WTC11 (cell line): ENCODE measurements at regions not wholly inside any gene's neighbourhood (a gene's known extent, or its start where the extent isn't known, plus 50 kb on each side); places are given as distances from the start of the nearest gene placed in this dataset.

Experiments
- ATAC-seq: fragments of 200-7000 bp; cut with Tn5 transposase; 2 replicates; pipeline ENCODE4 v1.10.0; 2021; ENCODE audit warnings: mild to moderate bottlenecking, moderate library complexity
- CTCF ChIA-PET: fragments of 300-600 bp; sonication (Branson Sonifier 250); formaldehyde crosslinking; loops from one replicate; lab custom pipeline; 2021; ENCODE audit warnings: antibody characterized with exemption; lab: Charles Lee
- POLR2A ChIA-PET: fragments of 350-600 bp; sonication (Branson Sonifier 250); formaldehyde crosslinking; loops from one replicate; lab custom pipeline; 2021; ENCODE audit warnings: antibody characterized with exemption; lab: Charles Lee
- DNase-seq: peaks from one replicate; pipeline ENCODE4 v3.0.0; 2021; ENCODE audit warnings: low spot score
- H3K27ac Mint-ChIP-seq: 2 replicates; pipeline ENCODE4 v1.8.0; 2021; ENCODE audit warnings: mixed read lengths
- H3K27me3 Mint-ChIP-seq: 2 replicates; pipeline ENCODE4 v1.8.0; 2021; ENCODE audit warnings: low read depth, mild to moderate bottlenecking, moderate library complexity, mixed read lengths
- H3K36me3 Mint-ChIP-seq: 2 replicates; pipeline ENCODE4 v1.8.0; 2021; ENCODE audit warnings: mixed read lengths
- H3K4me1 Mint-ChIP-seq: 2 replicates; pipeline ENCODE4 v1.8.0; 2022; ENCODE audit warnings: mixed read lengths
- H3K4me3 Mint-ChIP-seq: 2 replicates; pipeline ENCODE4 v1.8.0; 2021; ENCODE audit warnings: mild to moderate bottlenecking, moderate library complexity, mixed read lengths
- H3K9me3 Mint-ChIP-seq: 2 replicates; pipeline ENCODE4 v1.8.0; 2021; ENCODE audit warnings: mixed read lengths
- AFF4 ChIP-seq: sonication (generic); formaldehyde crosslinking; IDR thresholded peaks from 2 replicates; pipeline ENCODE4 v1.8.1; 2023; ENCODE audit warnings: mild to moderate bottlenecking, missing genetic modification reagents, borderline replicate concordance
- ATF1 ChIP-seq: sonication (generic); formaldehyde crosslinking; IDR thresholded peaks from 2 replicates; pipeline ENCODE4 v1.8.1; 2023; ENCODE audit warnings: mild to moderate bottlenecking, moderate library complexity, missing genetic modification reagents
- EMX1 ChIP-seq: fragments of 250-450 bp; sonication (Bioruptor Pico); IDR thresholded peaks from 2 replicates; pipeline ENCODE4 v1.8.0; 2021; ENCODE audit warnings: mild to moderate bottlenecking
- FOXJ3 ChIP-seq: sonication (generic); formaldehyde crosslinking; IDR thresholded peaks from 2 replicates; pipeline ENCODE4 v1.9.0; 2021; ENCODE audit warnings: missing genetic modification reagents, mild to moderate bottlenecking, borderline replicate concordance
- FOXP1 ChIP-seq: sonication (generic); formaldehyde crosslinking; IDR thresholded peaks from 2 replicates; pipeline ENCODE4 v1.8.0; 2022; ENCODE audit warnings: missing genetic modification reagents, mild to moderate bottlenecking, moderate library complexity, borderline replicate concordance
- HMGXB4 ChIP-seq: sonication (generic); formaldehyde crosslinking; IDR thresholded peaks from 2 replicates; pipeline ENCODE4 v1.8.1; 2023; ENCODE audit warnings: mild to moderate bottlenecking, moderate library complexity, missing genetic modification reagents
- IRF2 ChIP-seq: sonication (generic); formaldehyde crosslinking; IDR thresholded peaks from 2 replicates; pipeline ENCODE4 v1.8.0; 2022; ENCODE audit warnings: low read depth, missing genetic modification reagents, borderline replicate concordance
- KAT7 ChIP-seq: sonication (generic); formaldehyde crosslinking; IDR thresholded peaks from 2 replicates; pipeline ENCODE4 v1.8.1; 2023; ENCODE audit warnings: missing genetic modification reagents, mild to moderate bottlenecking, borderline replicate concordance
- MLX ChIP-seq: sonication (generic); formaldehyde crosslinking; IDR thresholded peaks from 2 replicates; pipeline ENCODE4 v1.8.1; 2023; ENCODE audit warnings: mild to moderate bottlenecking, missing genetic modification reagents, moderate library complexity
- NFATC4 ChIP-seq: fragments of 250-450 bp; sonication (Bioruptor Pico); IDR thresholded peaks from 2 replicates; pipeline ENCODE4 v1.9.0; 2021; ENCODE audit warnings: mild to moderate bottlenecking
- PRRX2 ChIP-seq: fragments of 250-450 bp; sonication (Bioruptor Pico); IDR thresholded peaks from 2 replicates; pipeline ENCODE4 v1.8.0; 2021; ENCODE audit warnings: mild to moderate bottlenecking
- RELA ChIP-seq: sonication (generic); formaldehyde crosslinking; IDR thresholded peaks from 2 replicates; pipeline ENCODE4 v1.8.1; 2022; ENCODE audit warnings: missing genetic modification reagents, mild to moderate bottlenecking, borderline replicate concordance
- TEAD1 ChIP-seq: sonication (generic); formaldehyde crosslinking; IDR thresholded peaks from 2 replicates; pipeline ENCODE4 v1.8.0; 2022; ENCODE audit warnings: mild to moderate bottlenecking, missing genetic modification reagents
- TEAD4 ChIP-seq: sonication (generic); formaldehyde crosslinking; IDR thresholded peaks from 2 replicates; pipeline ENCODE4 v1.8.0; 2022; ENCODE audit warnings: mild to moderate bottlenecking, missing genetic modification reagents
- TP53 ChIP-seq: sonication (generic); formaldehyde crosslinking; IDR thresholded peaks from 2 replicates; pipeline ENCODE4 v1.8.1; 2023; ENCODE audit warnings: mild to moderate bottlenecking, missing genetic modification reagents
- ZNF138 ChIP-seq: sonication (generic); formaldehyde crosslinking; conservative IDR thresholded peaks from 2 replicates; pipeline ENCODE4 v1.8.1; 2022; ENCODE audit warnings: mild to moderate bottlenecking, moderate library complexity, missing genetic modification reagents
- ZNF317 ChIP-seq: sonication (generic); formaldehyde crosslinking; IDR thresholded peaks from 2 replicates; pipeline ENCODE4 v1.8.1; 2023; ENCODE audit warnings: low read depth, mild to moderate bottlenecking, moderate library complexity, missing genetic modification reagents, borderline replicate concordance
- ZNF416 ChIP-seq: fragments of 250-450 bp; sonication (Bioruptor Pico); IDR thresholded peaks from 2 replicates; pipeline ENCODE4 v1.9.0; 2021; ENCODE audit warnings: mild to moderate bottlenecking, inconsistent platforms
- ZNF671 ChIP-seq: fragments of 250-450 bp; sonication (Bioruptor Pico); IDR thresholded peaks from 2 replicates; pipeline ENCODE4 v1.8.0; 2021; ENCODE audit warnings: mild to moderate bottlenecking
- TF ChIP-seq, protein P1 (sequence below): fragments of 250-450 bp; sonication (Bioruptor Pico); IDR thresholded peaks from 2 replicates; pipeline ENCODE4 v2.1.2; 2022; ENCODE audit warnings: mild to moderate bottlenecking, moderate library complexity

- ATAC-seq (no peak), DNase-seq (no peak)
- ChIA-PET CTCF (interaction anchor here (0.8 to 3.7 kb wide), 3 partner anchors 9 to 156 kb away, joined by 3 to 73 read pairs (median 4); partner anchors contain the start of gene ARRDC3), POLR2A (interaction anchor here (1.2 kb wide), 1 partner anchor 154 kb away, joined by 4 read pairs; the partner anchor contains the start of gene ARRDC3)
- TF ChIP-seq TEAD1 (CRISPR knock-in tag) (no peak), FOXP1 (CRISPR knock-in tag) (no peak), MLX (CRISPR knock-in tag) (no peak), TP53 (CRISPR knock-in tag) (no peak), HMGXB4 (no peak), IRF2 (CRISPR knock-in tag) (no peak)
- Mint-ChIP-seq H3K36me3 (peaks cover 9% of the 10 kb centered on the region; the same call in 1 of the 2 replicates), H3K27me3 (no peaks in the 10 kb centered on the region; the same call in 1 of the 2 replicates), H3K27ac (no peak overlapping the region), H3K4me3 (no peak overlapping the region), H3K9me3 (peaks cover 19% of the 10 kb centered on the region), H3K4me1 (peaks cover 7% of the 10 kb centered on the region)
Observed at GRCh38 chr5:91229031-91229727, 153.9 kb downstream of the ARRDC3 start.

GRCh38 chr5:91228188-91228587 lies 154.9 kb downstream of the ARRDC3 start:
- POLR2A ChIA-PET = no interaction called here
- H3K9me3 Mint-ChIP-seq = peaks cover 19% of the 10 kb centered on the region
- no peaks in the 10 kb centered on the region; the same call in 1 of the 2 replicates for H3K27me3 Mint-ChIP-seq
- TF ChIP-seq AFF4 (CRISPR knock-in tag) (no peak), ZNF317 (CRISPR knock-in tag) (no peak), NFATC4 (CRISPR knock-in tag) (no peak), ZNF138 (CRISPR knock-in tag) (no peak), KAT7 (CRISPR knock-in tag) (no peak), TEAD4 (CRISPR knock-in tag) (no peak), PRRX2 (CRISPR knock-in tag) (no peak), FOXJ3 (CRISPR knock-in tag) (no peak), ZNF416 (CRISPR knock-in tag) (no peak), IRF2 (CRISPR knock-in tag) (no peak), ZNF671 (no peak), ATF1 (no peak), EMX1 (CRISPR knock-in tag) (no peak), RELA (CRISPR knock-in tag) (no peak)
- TF ChIP-seq, protein P1, sequence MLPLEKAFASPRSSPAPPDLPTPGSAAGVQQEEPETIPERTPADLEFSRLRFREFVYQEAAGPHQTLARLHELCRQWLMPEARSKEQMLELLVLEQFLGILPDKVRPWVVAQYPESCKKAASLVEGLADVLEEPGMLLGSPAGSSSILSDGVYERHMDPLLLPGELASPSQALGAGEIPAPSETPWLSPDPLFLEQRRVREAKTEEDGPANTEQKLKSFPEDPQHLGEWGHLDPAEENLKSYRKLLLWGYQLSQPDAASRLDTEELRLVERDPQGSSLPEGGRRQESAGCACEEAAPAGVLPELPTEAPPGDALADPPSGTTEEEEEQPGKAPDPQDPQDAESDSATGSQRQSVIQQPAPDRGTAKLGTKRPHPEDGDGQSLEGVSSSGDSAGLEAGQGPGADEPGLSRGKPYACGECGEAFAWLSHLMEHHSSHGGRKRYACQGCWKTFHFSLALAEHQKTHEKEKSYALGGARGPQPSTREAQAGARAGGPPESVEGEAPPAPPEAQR (CRISPR knock-in tag) = no peak
- peaks cover 7% of the 10 kb centered on the region for H3K4me1 Mint-ChIP-seq
- ATAC-seq (no peak), DNase-seq (no peak)
- no peak overlapping the region for H3K4me3 Mint-ChIP-seq
- no peak overlapping the region for H3K27ac Mint-ChIP-seq
- peaks cover 9% of the 10 kb centered on the region; the same call in 1 of the 2 replicates for H3K36me3 Mint-ChIP-seq
- CTCF ChIA-PET = interaction anchor here (0.8 to 3.7 kb wide), 2 partner anchors 8 to 157 kb away, joined by 3 to 73 read pairs; partner anchors contain the start of gene ARRDC3
